ENCODE measurements at regions not wholly inside any gene's neighbourhood (a gene's known extent, or its start where the extent isn't known, plus 50 kb on each side); places are given as distances from the start of the nearest gene placed in this dataset.

GRCh38 chr4:123561525-123561924 is 164.9 kb downstream of the SPRY1 start:
- peaks cover 9% of the 10 kb centered on the region; the same call in 1 of the 2 replicates for H3K9me3 Mint-ChIP-seq
- no peak for DNase-seq
- no peak overlapping the region for H3K27ac Mint-ChIP-seq

GRCh38 chr4:123562994-123563750 is 166.6 kb downstream of the SPRY1 start:
- TF ChIP-seq CTCF (IDR thresholded peaks at IDR 0.05) = no peak
- Mint-ChIP-seq H3K4me1 (ENCODE audit: low read depth) (peaks cover 36% of the 10 kb centered on the region), H3K27ac (no peak overlapping the region), H3K36me3 (ENCODE audit: low read depth) (no peaks in the 10 kb centered on the region), H3K4me3 (no peak overlapping the region), H3K9me3 (peaks cover 23% of the 10 kb centered on the region; the same call in 1 of the 2 replicates), H3K27me3 (ENCODE audit: insufficient read depth) (no peaks in the 10 kb centered on the region; the same call in 1 of the 2 replicates)
- DNase-seq = no peak

More at GRCh38 chr4:123561525-123561924, 164.9 kb downstream of the SPRY1 start:
- Mint-ChIP-seq H3K4me1 (ENCODE audit: low read depth) (peaks cover 39% of the 10 kb centered on the region), H3K27me3 (ENCODE audit: insufficient read depth) (no peaks in the 10 kb centered on the region), H3K36me3 (ENCODE audit: low read depth) (no peaks in the 10 kb centered on the region), H3K4me3 (no peak overlapping the region)
- no peak for TF ChIP-seq CTCF (IDR thresholded peaks at IDR 0.05)

GRCh38 chr4:123564758-123565346 is 168.3 kb downstream of the SPRY1 start:
- peaks cover 2% of the 10 kb centered on the region for H3K27me3 Mint-ChIP-seq (ENCODE audit: insufficient read depth)
- H3K36me3 Mint-ChIP-seq (ENCODE audit: low read depth) = no peaks in the 10 kb centered on the region
- peak; percentile 87 for TF ChIP-seq CTCF (IDR thresholded peaks at IDR 0.05)
- DNase-seq = peak; percentile 71
- no peak overlapping the region for H3K27ac Mint-ChIP-seq
- H3K4me1 Mint-ChIP-seq (ENCODE audit: low read depth) = peaks cover 28% of the 10 kb centered on the region
- H3K9me3 Mint-ChIP-seq = peaks cover 23% of the 10 kb centered on the region; the same call in 1 of the 2 replicates
- no peak overlapping the region for H3K4me3 Mint-ChIP-seq

- H3K27ac Mint-ChIP-seq = no peak overlapping the region
- no peaks in the 10 kb centered on the region for H3K4me1 Mint-ChIP-seq (ENCODE audit: low read depth)
- peaks cover 2% of the 10 kb centered on the region for H3K27me3 Mint-ChIP-seq (ENCODE audit: insufficient read depth)
- TF ChIP-seq CTCF (IDR thresholded peaks at IDR 0.05) = no peak
- DNase-seq = no peak
- no peak overlapping the region for H3K4me3 Mint-ChIP-seq
- peaks cover 23% of the 10 kb centered on the region; the same call in 1 of the 2 replicates for H3K9me3 Mint-ChIP-seq
- no peaks in the 10 kb centered on the region for H3K36me3 Mint-ChIP-seq (ENCODE audit: low read depth)
These were observed 172.3 kb downstream of the SPRY1 start for GRCh38 chr4:123568936-123569335.

- H3K4me3 Mint-ChIP-seq = no peak overlapping the region
- DNase-seq = no peak
- H3K27me3 Mint-ChIP-seq (ENCODE audit: insufficient read depth) = peaks cover 2% of the 10 kb centered on the region
- H3K4me1 Mint-ChIP-seq (ENCODE audit: low read depth) = no peaks in the 10 kb centered on the region
- H3K9me3 Mint-ChIP-seq = peaks cover 23% of the 10 kb centered on the region; the same call in 1 of the 2 replicates
- no peak for TF ChIP-seq CTCF (IDR thresholded peaks at IDR 0.05)
- no peak overlapping the region for H3K27ac Mint-ChIP-seq
- H3K36me3 Mint-ChIP-seq (ENCODE audit: low read depth) = no peaks in the 10 kb centered on the region
These were observed 172.9 kb downstream of the SPRY1 start for GRCh38 chr4:123569541-123569940.
